HAP-1 (cell line): ENCODE measurements at regions not wholly inside any gene's neighbourhood (a gene's known extent, or its start where the extent isn't known, plus 50 kb on each side); places are given as distances from the start of the nearest gene placed in this dataset.
"Not testable (repeated sequence)": the region's sequence is repeated elsewhere in the genome, so short reads cannot be mapped to it uniquely, and the experiment has no call there.

ENCODE experiments used
- DNase-seq, 2 experiments: peaks; one replicate each; pipeline ENCODE4 v3.0.0-alpha.2; 2016 to 2020; ENCODE audit warnings: low spot score in 2 of 2
- H3K27me3 ChIP-seq: fragments of 250-450 bp; sonication (Bioruptor Pico); 2 replicates; pipeline ENCODE4 v1.5.1; 2020; ENCODE audit warnings: low read depth, mild to moderate bottlenecking, moderate library complexity
- H3K36me3 ChIP-seq: fragments of 250-450 bp; sonication (Bioruptor Pico); replicated peaks from 2 replicates; pipeline ENCODE4 v1.5.1; 2020; ENCODE audit warnings: mild to moderate bottlenecking
- H3K4me1 ChIP-seq: fragments of 250-450 bp; sonication (Bioruptor Pico); 2 replicates; pipeline ENCODE4 v1.5.1; 2020; ENCODE audit warnings: mild to moderate bottlenecking
- H3K4me3 ChIP-seq: fragments of 250-450 bp; sonication (Bioruptor Pico); 2 replicates; pipeline ENCODE4 v1.5.1; 2020; ENCODE audit warnings: mild to moderate bottlenecking, moderate library complexity
- H3K9me3 ChIP-seq: fragments of 250-450 bp; sonication (Bioruptor Pico); 2 replicates; pipeline ENCODE4 v1.5.1; 2020; ENCODE audit warnings: mild to moderate bottlenecking, moderate library complexity
- in situ Hi-C: fragments of 300-500 bp; cut with MboI; formaldehyde crosslinking; loops from 3 replicates; pipeline ENCODE4 v1.14.3; 2020; ENCODE audit warnings: low sequenced_read_pairs, inconsistent platforms, mixed read lengths

GRCh38 chr5:104915226-104915625, 1352.6 kb upstream of the NUDT12 start:
- no peaks in the 10 kb centered on the region for H3K9me3 ChIP-seq
- in situ Hi-C loops = no loop called here
- H3K4me1 ChIP-seq = peaks cover 24% of the 10 kb centered on the region
- no peaks in the 10 kb centered on the region for H3K36me3 ChIP-seq
- DNase-seq = peak in 1 of 2 experiments; percentile 30
- no peak overlapping the region for H3K4me3 ChIP-seq
- no peaks in the 10 kb centered on the region for H3K27me3 ChIP-seq

DNA sequence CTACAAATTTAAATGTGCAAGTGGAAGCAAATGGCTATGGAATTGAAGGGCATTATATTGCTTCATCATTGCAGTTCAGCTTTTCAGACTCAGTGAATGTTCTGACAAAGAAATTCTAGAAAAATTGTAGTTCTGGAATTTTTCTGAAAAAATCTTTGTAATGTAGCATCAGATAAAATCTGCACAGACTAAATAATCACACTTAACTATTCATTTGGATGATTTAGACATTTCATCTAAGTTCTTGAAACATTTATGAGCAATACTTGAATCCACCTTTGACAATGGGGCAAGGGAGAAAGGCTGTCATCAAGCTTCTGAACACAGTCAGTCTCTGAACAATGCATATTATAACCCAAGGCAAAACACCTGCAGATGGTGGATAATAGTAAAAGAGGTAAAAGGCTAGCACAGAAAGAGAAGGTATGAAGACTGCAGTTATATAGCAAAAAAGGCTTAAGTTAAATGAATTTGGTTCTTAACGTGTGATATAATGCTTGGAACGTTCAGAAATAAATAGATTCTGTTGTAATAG, 1352.0 kb upstream of the NUDT12 start:
- in situ Hi-C loops = no loop called here
- DNase-seq = peak; percentile 51 to 92
- Histone ChIP-seq H3K9me3 (no peaks in the 10 kb centered on the region), H3K27me3 (no peaks in the 10 kb centered on the region), H3K36me3 (no peaks in the 10 kb centered on the region), H3K4me3 (no peak overlapping the region), H3K4me1 (peaks cover 24% of the 10 kb centered on the region)

- no peaks in the 10 kb centered on the region for H3K27me3 ChIP-seq
- H3K36me3 ChIP-seq = no peaks in the 10 kb centered on the region
- no peak overlapping the region for H3K4me3 ChIP-seq
- H3K9me3 ChIP-seq = no peaks in the 10 kb centered on the region
- in situ Hi-C loops = no loop called here
- peaks cover 24% of the 10 kb centered on the region for H3K4me1 ChIP-seq
- peak in 1 of 2 experiments; percentile 15 for DNase-seq
These were observed 1351.3 kb upstream of the NUDT12 start for GRCh38 chr5:104913841-104914281.

DNA sequence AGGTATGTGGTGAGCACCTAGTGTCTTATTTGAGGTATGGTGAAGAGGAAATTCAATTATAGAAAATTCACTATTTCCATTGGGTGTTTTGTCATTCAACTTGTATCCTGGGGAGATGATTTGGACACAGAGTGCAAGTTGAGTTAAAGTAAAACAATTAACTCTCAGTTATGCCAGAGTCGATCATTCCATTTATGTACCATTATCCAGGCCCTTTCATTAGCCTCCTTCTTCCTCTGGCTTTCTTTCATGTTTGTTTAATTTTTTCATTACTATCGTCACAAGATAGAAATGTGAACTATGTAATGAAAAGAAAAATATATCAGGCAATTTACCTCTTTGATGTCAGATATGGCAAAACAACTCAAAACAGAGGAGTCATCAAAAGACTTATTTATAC, 1347.2 kb upstream of the NUDT12 start:
- Histone ChIP-seq H3K36me3 (no peaks in the 10 kb centered on the region), H3K27me3 (no peaks in the 10 kb centered on the region), H3K4me3 (no peak overlapping the region), H3K9me3 (no peaks in the 10 kb centered on the region), H3K4me1 (peaks cover 12% of the 10 kb centered on the region)
- in situ Hi-C loops = no loop called here
- no peak for DNase-seq

DNA sequence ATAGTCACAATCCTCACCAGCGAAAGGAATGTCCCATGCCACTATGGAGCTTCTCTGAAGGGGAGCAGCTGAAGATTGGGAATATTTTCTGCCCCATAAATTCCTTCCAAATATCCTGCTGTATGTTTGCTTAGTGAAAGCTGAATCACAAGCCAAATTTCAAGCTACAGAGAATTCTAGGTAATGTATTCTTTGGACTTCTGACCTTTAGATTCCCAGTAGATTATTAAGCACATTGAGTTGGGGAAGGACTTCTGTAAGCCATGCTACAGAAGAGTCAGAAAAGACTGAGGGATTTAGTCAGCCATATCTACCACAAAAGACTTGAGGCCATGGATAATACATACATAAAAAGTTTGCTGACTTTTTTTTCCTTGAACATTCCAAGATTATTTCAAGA, 1342.0 kb upstream of the NUDT12 start:
- Histone ChIP-seq H3K4me1 (no peaks in the 10 kb centered on the region), H3K4me3 (no peak overlapping the region), H3K27me3 (no peaks in the 10 kb centered on the region), H3K36me3 (no peaks in the 10 kb centered on the region), H3K9me3 (no peaks in the 10 kb centered on the region)
- no peak for DNase-seq
- in situ Hi-C loops = no loop called here

- in situ Hi-C loops = no loop called here
- no peak for DNase-seq
- no peaks in the 10 kb centered on the region for H3K4me1 ChIP-seq
- no peaks in the 10 kb centered on the region for H3K9me3 ChIP-seq
- no peak overlapping the region for H3K4me3 ChIP-seq
- H3K27me3 ChIP-seq = no peaks in the 10 kb centered on the region
- H3K36me3 ChIP-seq = no peaks in the 10 kb centered on the region
These were observed 1341.4 kb upstream of the NUDT12 start for GRCh38 chr5:104903941-104904340.

GRCh38 chr5:104891596-104891995, 1329.0 kb upstream of the NUDT12 start:
- in situ Hi-C loops = no loop called here
- Histone ChIP-seq H3K36me3 (no peaks in the 10 kb centered on the region), H3K9me3 (no peaks in the 10 kb centered on the region), H3K4me3 (no peak overlapping the region), H3K27me3 (no peaks in the 10 kb centered on the region; the same call in 1 of the 2 replicates), H3K4me1 (peaks cover 9% of the 10 kb centered on the region; the same call in 1 of the 2 replicates)
- DNase-seq = no peak

GRCh38 chr5:104890767-104891166, 1328.2 kb upstream of the NUDT12 start:
- Histone ChIP-seq H3K27me3 (no peaks in the 10 kb centered on the region; the same call in 1 of the 2 replicates), H3K4me3 (no peak overlapping the region), H3K4me1 (peaks cover 9% of the 10 kb centered on the region; the same call in 1 of the 2 replicates), H3K36me3 (no peaks in the 10 kb centered on the region), H3K9me3 (no peaks in the 10 kb centered on the region)
- in situ Hi-C loops = no loop called here
- DNase-seq = no peak

DNA sequence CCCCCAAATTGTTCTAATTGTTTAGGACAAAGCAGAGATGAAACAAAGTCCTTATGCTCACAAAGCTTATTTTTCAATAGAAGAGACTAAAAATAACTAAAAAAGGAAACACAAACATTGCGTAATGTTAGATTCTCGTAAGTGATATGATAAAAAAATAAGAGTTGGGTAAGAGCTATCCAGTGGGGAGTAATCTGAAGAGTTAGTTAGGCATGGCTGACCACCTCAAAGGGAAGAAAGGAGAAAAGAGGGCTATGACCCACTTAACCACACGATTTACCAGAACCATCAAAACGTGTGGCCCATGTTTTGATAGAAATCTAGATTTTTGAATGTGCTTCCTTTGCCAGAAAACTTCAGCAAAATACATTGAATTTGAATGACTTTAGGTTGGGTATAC, 1296.8 kb upstream of the NUDT12 start:
- Histone ChIP-seq H3K36me3 (no peaks in the 10 kb centered on the region), H3K27me3 (no peaks in the 10 kb centered on the region), H3K4me3 (no peak overlapping the region), H3K4me1 (no peaks in the 10 kb centered on the region), H3K9me3 (no peaks in the 10 kb centered on the region)
- in situ Hi-C loops = no loop called here
- DNase-seq = no peak

DNA sequence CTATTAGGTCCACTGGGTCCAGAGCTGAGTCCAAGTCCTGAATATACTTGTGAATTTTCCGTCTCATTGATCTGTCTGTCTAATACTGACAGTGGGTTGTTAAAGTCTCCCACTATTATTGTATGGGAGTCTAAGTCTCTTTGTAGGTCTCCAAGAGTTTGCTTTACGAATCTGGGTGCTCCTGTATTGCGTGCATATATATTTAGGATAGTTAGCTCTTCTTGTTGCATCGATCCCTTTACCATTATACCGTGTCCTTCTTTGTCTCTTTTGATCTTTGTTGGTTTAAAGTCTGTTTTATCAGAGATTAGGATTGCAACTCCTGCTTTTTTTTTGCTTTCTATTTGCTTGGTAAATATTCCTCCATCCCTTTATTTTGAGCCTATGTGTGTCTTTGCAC, 1289.5 kb upstream of the NUDT12 start:
- DNase-seq, in situ Hi-C loops, H3K36me3 ChIP-seq, H3K4me3 ChIP-seq, H3K9me3 ChIP-seq, H3K4me1 ChIP-seq, H3K27me3 ChIP-seq: not testable (repeated sequence)

DNA sequence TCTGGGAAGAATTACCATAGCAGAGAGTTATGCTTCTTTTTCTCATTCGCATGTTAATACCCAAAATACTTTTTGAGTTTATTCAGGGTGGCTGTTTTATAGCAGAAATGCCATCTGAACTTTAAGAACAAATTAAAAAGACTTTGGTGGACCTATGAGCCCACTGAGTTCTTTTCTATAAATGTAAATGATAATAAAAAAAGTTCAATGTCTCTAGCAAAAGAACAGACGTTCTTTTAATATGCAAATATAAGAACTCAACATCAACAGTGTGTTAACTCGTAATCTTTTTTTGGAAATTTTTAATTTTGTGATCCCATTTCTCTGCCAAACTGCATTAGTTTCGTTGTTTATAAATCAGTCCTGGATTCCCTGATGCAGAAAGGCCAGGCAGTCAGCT, 1283.0 kb upstream of the NUDT12 start:
- in situ Hi-C loops = no loop called here
- H3K4me3 ChIP-seq = no peak overlapping the region
- no peaks in the 10 kb centered on the region for H3K36me3 ChIP-seq
- DNase-seq = peak; percentile 39 to 91
- H3K4me1 ChIP-seq = peaks cover 44% of the 10 kb centered on the region
- H3K27me3 ChIP-seq = no peaks in the 10 kb centered on the region
- no peaks in the 10 kb centered on the region for H3K9me3 ChIP-seq

DNA sequence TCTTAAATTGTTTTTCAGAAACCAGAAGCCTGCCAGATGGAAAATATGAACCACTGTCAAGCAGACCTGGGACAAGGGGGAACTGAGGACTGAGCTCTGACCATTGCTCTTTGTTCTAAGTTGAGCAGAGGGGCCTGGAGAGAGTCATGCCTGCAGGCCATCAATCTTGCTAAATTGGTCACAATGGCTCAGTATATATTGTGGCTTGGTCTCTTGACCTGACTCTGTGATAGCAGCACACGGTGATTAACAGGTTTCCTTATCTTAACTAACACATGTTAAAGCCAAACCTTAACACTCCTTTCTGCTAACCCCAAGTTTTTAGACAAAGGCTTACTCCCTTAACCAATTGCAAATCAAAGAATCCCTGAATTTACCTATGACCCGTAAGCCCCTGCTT, 1281.2 kb upstream of the NUDT12 start:
- H3K4me1 ChIP-seq = peaks cover 59% of the 10 kb centered on the region
- in situ Hi-C loops = no loop called here
- DNase-seq = no peak
- no peaks in the 10 kb centered on the region for H3K27me3 ChIP-seq
- H3K4me3 ChIP-seq = no peak overlapping the region
- H3K36me3 ChIP-seq = no peaks in the 10 kb centered on the region
- H3K9me3 ChIP-seq = no peaks in the 10 kb centered on the region

GRCh38 chr5:104840284-104840683, 1277.7 kb upstream of the NUDT12 start:
- H3K9me3 ChIP-seq = no peaks in the 10 kb centered on the region
- in situ Hi-C loops = no loop called here
- no peak overlapping the region for H3K4me3 ChIP-seq
- peaks cover 42% of the 10 kb centered on the region for H3K4me1 ChIP-seq
- DNase-seq = peak in 1 of 2 experiments; percentile 79
- no peaks in the 10 kb centered on the region for H3K27me3 ChIP-seq
- H3K36me3 ChIP-seq = no peaks in the 10 kb centered on the region

- in situ Hi-C loops, H3K27me3 ChIP-seq: not testable (repeated sequence)
These were observed 1268.9 kb upstream of the NUDT12 start for GRCh38 chr5:104831515-104831914.

DNA sequence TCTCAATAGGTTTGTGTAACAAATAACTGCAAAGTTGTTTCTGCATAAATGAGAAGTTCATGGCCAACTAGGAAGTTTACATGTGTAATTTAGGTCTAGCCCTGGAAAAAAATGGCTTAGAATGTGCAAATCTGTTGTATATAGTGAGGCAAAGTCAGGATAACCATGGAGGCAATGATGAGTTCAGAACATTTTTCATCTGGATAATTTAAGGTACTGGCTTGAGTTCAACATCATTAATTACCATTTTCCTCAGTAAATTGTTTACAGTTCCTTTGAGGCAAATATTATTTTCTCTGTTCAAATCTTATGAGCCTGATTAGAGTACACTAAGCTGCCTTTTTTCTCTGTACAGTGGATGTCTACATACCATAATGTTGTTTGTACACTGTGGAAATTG, 1259.0 kb upstream of the NUDT12 start:
- H3K27me3 ChIP-seq = no peaks in the 10 kb centered on the region
- H3K9me3 ChIP-seq = no peaks in the 10 kb centered on the region
- H3K4me1 ChIP-seq = no peaks in the 10 kb centered on the region
- in situ Hi-C loops = no loop called here
- no peaks in the 10 kb centered on the region for H3K36me3 ChIP-seq
- no peak overlapping the region for H3K4me3 ChIP-seq
- DNase-seq = no peak

More at GRCh38 chr5:104831515-104831914, 1268.9 kb upstream of the NUDT12 start:
- DNase-seq, H3K4me3 ChIP-seq, H3K9me3 ChIP-seq, H3K36me3 ChIP-seq, H3K4me1 ChIP-seq: not testable (repeated sequence)
